Right lobe of liver (tissue), 6 donors: ENCODE measurements at regions not wholly inside any gene's neighbourhood (a gene's known extent, or its start where the extent isn't known, plus 50 kb on each side); places are given as distances from the start of the nearest gene placed in this dataset.

ENCODE experiments used
- ATAC-seq, 4 donors: fragments of 200-7000 bp; cut with Tn5 transposase; one replicate each; pipeline ENCODE4 v1.9.1; 2020; ENCODE audit warnings: mild to moderate bottlenecking in 4 of 4, moderate library complexity in 4 of 4
- DNase-seq, 3 donors: peaks; one replicate each; pipeline ENCODE4 v3.0.0-alpha.2; 2020
- H3K27ac ChIP-seq, 3 donors: fragments of 200-600 bp; one replicate each; pipeline ENCODE4 v1.8.0; 2022
- H3K27me3 ChIP-seq, 2 donors: fragments of 200-600 bp; one replicate each; pipeline ENCODE4 v1.8.0; 2022
- H3K36me3 ChIP-seq, 4 donors: fragments of 200-600 bp; sonication (generic) in 1 of 4; one replicate each; pipeline versions ENCODE4 v1.5.1 to v1.8.0; 2017 to 2022; ENCODE audit warnings: control low read depth in 1 of 4
- H3K4me1 ChIP-seq, 4 donors: fragments of 200-600 bp; sonication (generic) in 1 of 4; one replicate each; pipeline versions ENCODE4 v1.5.1 to v1.8.0; 2017 to 2022; ENCODE audit warnings: control low read depth in 1 of 4
- H3K4me3 ChIP-seq, 3 donors: fragments of 200-600 bp; one replicate each; pipeline ENCODE4 v1.8.0; 2022
- H3K9me3 ChIP-seq, 4 donors: fragments of 200-600 bp; sonication (generic) in 1 of 4; one replicate each; pipeline versions ENCODE4 v1.5.1 to v1.8.0; 2017 to 2022; ENCODE audit warnings: control low read depth in 1 of 4
- POLR2A ChIP-seq: fragments of 450-650 bp; IDR thresholded peaks from one replicate; pipeline ENCODE4 v1.6.1; 2017; ENCODE audit warnings: antibody characterized with exemption, mild to moderate bottlenecking
- WGBS: methylation state at CpG from one replicate; pipeline ENCODE4 v1.1.6; 2018; ENCODE audit warnings: low coverage, low lambda C conversion rate; ENCODE audit not compliant: insufficient coverage; ENCODE audit errors: missing lambda C conversion rate; 5-methylcytosine and 5-hydroxymethylcytosine counted together
- intact Hi-C, 2 donors: fragments of 100-400 bp; cut with DNase I; formaldehyde crosslinking; loops; one replicate each; pipeline versions ENCODE4 v1.11.2 to v1.14.1; 2022
- TF ChIP-seq, protein P1 (sequence below), 4 donors: fragments of 200-600 bp in 3 of 4; fragments of 450-650 bp in 1 of 4; IDR thresholded peaks; one replicate each; pipeline versions ENCODE4 v1.5.1 to v1.8.0; 2016 to 2022; ENCODE audit warnings: antibody characterized with exemption in 4 of 4, mild to moderate bottlenecking in 2 of 4
- donor health status: DM: no; HTN: yes; CAD: no.
- donor health status: DM: no; HTN: no; CAD: no.
- donor health status: DM: no; HTN: no; CAD: no.
- donor health status: DM: no; HTN: yes; CAD: no.
- donor health status: DM: no; HTN: yes; CAD: no.

DNA sequence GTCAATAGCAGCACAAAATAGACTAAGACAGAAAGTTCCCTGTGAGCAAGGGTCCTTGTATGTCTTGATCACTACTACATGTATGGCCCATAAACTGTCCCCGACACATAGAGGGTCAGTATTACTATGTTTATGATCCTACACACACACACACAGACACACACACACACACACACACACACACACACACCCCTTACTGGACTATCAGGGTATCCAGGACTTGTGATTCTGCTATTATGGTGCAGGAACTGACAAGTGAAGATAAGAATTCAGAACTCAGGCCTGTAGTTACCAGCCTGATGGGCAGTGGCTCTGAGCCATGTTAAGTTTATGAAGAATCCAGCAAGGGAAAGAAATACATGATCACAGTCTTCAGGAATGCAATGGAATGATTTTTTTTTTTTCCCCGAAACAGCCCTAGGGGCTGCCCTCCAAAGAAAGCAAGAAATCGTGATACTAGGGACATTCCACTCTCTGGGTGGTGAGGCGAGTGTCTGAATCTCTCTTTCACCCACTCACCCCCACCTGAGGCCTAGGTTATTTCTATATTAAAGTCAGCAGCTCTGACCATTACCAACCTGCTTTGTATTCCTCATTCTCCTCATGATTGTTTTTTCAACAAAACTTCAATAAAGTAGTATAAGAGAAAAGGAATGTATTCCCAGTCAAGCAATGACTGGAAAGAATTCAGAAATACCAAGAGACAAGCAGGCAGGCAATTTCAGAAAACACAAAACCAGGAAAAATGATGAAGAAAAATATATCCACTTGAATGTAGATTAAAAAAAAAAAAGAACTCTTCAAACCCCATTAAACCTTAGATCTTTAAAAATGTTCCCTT, 105.8 kb downstream of the AVPR1A start:
- DNase-seq (no peak), ATAC-seq (no peak)
- H3K9me3 ChIP-seq = no peaks in the 10 kb centered on the region
- no peaks in the 10 kb centered on the region for H3K36me3 ChIP-seq
- TF ChIP-seq, protein P1, sequence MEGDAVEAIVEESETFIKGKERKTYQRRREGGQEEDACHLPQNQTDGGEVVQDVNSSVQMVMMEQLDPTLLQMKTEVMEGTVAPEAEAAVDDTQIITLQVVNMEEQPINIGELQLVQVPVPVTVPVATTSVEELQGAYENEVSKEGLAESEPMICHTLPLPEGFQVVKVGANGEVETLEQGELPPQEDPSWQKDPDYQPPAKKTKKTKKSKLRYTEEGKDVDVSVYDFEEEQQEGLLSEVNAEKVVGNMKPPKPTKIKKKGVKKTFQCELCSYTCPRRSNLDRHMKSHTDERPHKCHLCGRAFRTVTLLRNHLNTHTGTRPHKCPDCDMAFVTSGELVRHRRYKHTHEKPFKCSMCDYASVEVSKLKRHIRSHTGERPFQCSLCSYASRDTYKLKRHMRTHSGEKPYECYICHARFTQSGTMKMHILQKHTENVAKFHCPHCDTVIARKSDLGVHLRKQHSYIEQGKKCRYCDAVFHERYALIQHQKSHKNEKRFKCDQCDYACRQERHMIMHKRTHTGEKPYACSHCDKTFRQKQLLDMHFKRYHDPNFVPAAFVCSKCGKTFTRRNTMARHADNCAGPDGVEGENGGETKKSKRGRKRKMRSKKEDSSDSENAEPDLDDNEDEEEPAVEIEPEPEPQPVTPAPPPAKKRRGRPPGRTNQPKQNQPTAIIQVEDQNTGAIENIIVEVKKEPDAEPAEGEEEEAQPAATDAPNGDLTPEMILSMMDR (IDR thresholded peaks at IDR 0.05) = no peak
- no peak for TF ChIP-seq POLR2A
- H3K27ac ChIP-seq = no peak overlapping the region
- intact Hi-C loops = no loop called here
- no peaks in the 10 kb centered on the region for H3K27me3 ChIP-seq
- H3K4me3 ChIP-seq = no peak overlapping the region
- WGBS = 87% methylated on average over 2 of the region's 4 CpGs
- H3K4me1 ChIP-seq = no peaks in the 10 kb centered on the region

DNA sequence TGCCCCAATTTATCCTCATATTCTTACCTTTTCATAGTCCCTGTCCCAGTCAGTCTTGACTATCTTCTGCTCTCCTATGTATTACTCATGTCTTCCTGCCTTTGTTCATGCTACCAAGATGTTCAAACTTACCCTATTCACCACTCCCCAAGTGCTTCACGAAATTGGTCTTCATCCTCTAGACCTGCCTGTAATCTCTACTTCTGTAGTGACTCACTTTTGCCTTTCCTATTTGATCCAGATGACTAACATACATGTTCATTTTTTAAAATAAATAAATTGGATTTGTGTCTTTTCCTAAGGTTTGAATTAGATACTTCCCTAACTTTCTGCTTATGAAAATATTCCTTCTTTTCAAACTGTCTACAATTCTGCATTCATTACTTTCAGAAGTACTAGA, 107.7 kb upstream of the PPM1H start:
- Histone ChIP-seq H3K9me3 (no peaks in the 10 kb centered on the region), H3K36me3 (no peaks in the 10 kb centered on the region), H3K27me3 (no peaks in the 10 kb centered on the region), H3K27ac (no peak overlapping the region), H3K4me3 (no peak overlapping the region), H3K4me1 (no peaks in the 10 kb centered on the region)
- intact Hi-C loops = no loop called here
- WGBS = 42% methylated on average over 1 of the region's 1 CpG
- TF ChIP-seq POLR2A = no peak
- TF ChIP-seq, protein P1 (IDR thresholded peaks at IDR 0.05) = no peak
- DNase-seq = no peak
- ATAC-seq = no peak

DNA sequence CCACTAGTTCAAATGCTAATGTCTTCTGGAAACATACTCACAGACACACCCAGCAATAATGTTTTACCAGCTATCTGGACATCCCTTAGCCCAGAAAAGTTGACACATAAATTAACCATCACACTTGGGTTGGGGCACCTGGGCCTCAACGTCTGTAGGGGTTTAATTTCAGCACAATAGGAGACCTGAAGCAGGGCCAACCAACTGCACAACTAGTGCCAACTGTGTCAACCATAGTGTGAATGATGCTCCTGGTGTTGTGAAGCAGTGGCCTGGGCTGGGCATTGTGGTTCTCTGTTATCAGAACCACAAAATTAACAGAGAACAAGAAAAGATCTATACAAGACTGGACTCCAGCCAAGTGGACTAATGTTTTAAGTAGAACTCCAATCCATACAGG, 106.7 kb upstream of the PPM1H start:
- intact Hi-C loops = no loop called here
- Histone ChIP-seq H3K4me1 (no peaks in the 10 kb centered on the region), H3K27me3 (no peaks in the 10 kb centered on the region), H3K27ac (no peak overlapping the region), H3K9me3 (no peaks in the 10 kb centered on the region), H3K4me3 (no peak overlapping the region), H3K36me3 (no peaks in the 10 kb centered on the region)
- DNase-seq = no peak
- TF ChIP-seq, protein P1 (IDR thresholded peaks at IDR 0.05) = no peak
- no peak for TF ChIP-seq POLR2A
- no peak for ATAC-seq
- WGBS = 29% methylated on average over 1 of the region's 1 CpG

DNA sequence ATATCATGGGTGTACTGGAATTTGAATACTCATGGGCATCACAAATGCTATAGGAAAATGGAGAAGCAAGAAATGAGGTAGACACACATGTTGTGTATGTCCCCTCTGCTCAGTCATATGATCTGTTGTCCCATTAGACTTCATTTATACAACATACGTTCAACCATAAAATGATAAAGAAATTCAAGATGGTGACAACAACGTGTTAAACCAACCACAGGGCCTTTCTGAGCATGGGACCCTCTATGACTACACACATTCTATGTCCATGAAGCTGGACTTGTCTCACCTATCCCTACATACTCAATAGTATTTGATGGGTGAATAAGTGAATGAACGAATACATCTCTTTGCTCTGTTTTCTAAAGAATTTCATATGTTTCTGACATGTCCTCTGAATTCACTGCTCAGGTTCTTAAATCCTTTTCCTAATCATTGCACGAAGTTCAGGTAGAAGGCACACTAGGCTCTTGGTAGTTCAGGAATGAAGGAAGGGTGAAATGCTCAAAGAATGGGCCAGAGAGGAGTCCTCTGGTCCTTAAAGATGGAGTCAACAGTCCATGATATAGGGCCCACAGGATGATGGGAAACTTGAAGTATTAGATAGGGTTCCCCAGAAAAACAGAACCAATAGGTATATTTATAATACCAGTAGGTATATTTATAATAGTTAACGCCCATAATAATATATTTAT, 105.7 kb upstream of the PPM1H start:
- no peaks in the 10 kb centered on the region for H3K9me3 ChIP-seq
- H3K4me3 ChIP-seq = no peak overlapping the region
- no peaks in the 10 kb centered on the region for H3K27me3 ChIP-seq
- TF ChIP-seq POLR2A = no peak
- TF ChIP-seq, protein P1 (IDR thresholded peaks at IDR 0.05) = no peak
- no peaks in the 10 kb centered on the region for H3K36me3 ChIP-seq
- no peak for DNase-seq
- ATAC-seq = no peak
- H3K27ac ChIP-seq = no peak overlapping the region
- no peaks in the 10 kb centered on the region for H3K4me1 ChIP-seq
- intact Hi-C loops = no loop called here
- 74% methylated on average over 4 of the region's 5 CpGs for WGBS
